ENCODE measurements at regions not wholly inside any gene's neighbourhood (a gene's known extent, or its start where the extent isn't known, plus 50 kb on each side); places are given as distances from the start of the nearest gene placed in this dataset.
"Not testable (repeated sequence)": the region's sequence is repeated elsewhere in the genome, so short reads cannot be mapped to it uniquely, and the experiment has no call there.

- no peak for DNase-seq (ENCODE audit: low read depth)
These were observed 217.7 kb downstream of the MEX3B start for GRCh38 chr15:81828135-81828534.

DNA sequence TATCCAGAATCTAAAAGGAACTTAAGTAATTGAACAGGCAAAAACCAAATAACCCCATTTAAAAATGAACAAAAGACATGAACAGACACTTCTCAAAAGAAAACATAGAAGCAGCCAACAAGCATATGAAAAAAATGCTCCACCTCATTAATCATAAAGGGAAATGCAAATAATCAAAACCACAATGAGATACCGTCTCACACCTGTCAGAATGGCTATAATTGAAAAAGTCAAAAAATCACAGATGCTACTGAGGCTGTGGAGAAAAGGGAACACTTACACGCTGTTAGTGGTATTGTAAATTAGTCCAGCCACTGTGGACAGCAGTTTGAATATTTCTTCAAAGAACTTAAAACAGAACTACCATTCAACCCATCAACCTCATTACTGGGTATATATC is 220.7 kb downstream of the MEX3B start:
- DNase-seq (ENCODE audit: low read depth) = no peak

DNA sequence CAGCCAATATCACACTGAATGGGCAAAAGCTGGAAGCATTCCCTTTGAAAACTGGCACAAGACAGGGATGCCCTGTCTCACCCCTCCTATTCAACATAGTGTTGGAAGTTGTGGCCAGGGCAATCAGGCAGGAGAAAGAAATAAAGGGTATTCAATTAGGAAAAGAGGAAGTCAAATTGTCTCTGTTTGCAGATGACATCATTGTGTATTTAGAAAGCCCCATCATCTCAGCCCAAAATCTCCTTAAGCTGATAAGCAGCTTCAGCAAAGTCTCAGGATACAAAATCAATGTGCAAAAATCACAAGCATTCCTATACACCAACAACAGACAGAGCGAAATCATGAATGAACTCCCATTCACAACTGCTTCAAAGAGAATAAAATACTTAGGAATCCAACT is 223.2 kb downstream of the MEX3B start:
- DNase-seq (ENCODE audit: low read depth) = not testable (repeated sequence)

GRCh38 chr15:81819924-81820635 is 225.7 kb downstream of the MEX3B start:
- peak; percentile 6 for DNase-seq (ENCODE audit: low read depth)

DNA sequence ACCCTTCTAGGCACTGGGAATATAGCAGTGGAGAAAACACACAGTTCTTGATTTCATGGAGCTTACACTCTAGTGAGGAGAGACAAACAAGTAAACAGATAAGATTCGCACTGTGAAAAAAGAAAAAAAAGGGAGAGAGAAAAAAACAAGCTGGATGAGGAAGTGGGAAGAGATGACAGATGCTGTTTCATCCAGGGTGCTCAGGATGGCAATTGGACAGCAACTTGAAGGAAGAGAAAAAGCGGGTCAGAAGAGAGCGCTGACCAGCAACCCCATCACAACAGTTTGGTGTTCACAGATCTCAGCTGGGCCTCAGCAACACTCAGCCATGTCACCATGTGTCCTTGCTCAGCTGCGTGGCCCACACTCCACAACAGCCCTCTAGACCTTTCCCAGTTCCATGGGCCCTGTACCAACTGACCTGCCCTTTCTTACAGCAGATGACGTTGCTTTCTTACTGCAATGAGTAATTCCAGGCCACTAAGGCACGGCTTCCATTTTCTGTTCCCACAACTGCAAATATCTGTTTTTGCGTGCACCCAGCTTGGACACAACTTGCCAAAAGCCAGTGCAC is 230.8 kb downstream of the MEX3B start:
- DNase-seq (ENCODE audit: low read depth) = no peak

DNA sequence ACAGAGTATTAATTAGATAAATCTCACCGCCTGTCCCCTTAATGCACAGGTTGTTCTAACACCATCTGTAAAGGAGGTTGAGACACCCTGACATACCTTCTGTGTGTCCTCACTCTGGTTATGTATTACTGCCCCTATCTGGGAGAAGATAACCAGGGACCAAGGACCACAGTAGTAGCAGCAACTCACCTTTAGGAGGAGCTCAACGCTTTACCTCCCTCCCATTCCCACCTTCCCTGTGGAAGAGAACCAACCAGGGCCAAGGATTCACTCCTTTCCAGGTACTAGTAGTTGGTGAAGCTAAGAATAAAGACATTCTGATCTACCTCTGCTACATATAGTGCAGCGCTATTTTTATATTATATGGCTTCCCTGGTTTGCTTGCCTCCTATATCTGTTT is 232.6 kb downstream of the MEX3B start:
- DNase-seq (ENCODE audit: low read depth) = peak; percentile 31

- no peak for DNase-seq (ENCODE audit: low read depth)
These were observed 233.4 kb downstream of the MEX3B start for GRCh38 chr15:81812456-81812855.

GRCh38 chr15:81811736-81812135 is 234.1 kb downstream of the MEX3B start:
- no peak for DNase-seq (ENCODE audit: low read depth)

- peak; percentile 66 for DNase-seq (ENCODE audit: low read depth)
These were observed 236.3 kb downstream of the MEX3B start for GRCh38 chr15:81809543-81809942.

- no peak for DNase-seq (ENCODE audit: low read depth)
These were observed 238.0 kb downstream of the MEX3B start for GRCh38 chr15:81807806-81808205.

DNA sequence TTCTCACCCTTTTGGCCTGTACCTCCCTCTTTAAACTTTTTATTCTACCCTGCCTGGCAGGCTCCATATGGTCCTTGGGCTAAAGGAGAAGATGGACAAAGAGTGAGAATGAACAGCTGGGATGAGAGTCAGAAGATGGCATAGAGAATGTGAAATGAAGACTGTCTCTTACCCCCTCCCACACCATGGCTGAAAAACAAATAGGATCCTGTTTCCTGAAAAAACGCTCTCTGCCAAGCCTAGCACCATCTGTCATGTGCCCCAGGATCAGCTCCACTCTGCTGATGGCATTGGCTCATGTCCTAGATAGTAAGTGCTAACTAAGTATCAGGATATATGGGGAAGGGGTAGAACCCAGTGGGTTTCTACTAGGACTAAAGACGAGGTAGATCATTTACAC is 238.6 kb downstream of the MEX3B start:
- DNase-seq (ENCODE audit: low read depth) = no peak

DNA sequence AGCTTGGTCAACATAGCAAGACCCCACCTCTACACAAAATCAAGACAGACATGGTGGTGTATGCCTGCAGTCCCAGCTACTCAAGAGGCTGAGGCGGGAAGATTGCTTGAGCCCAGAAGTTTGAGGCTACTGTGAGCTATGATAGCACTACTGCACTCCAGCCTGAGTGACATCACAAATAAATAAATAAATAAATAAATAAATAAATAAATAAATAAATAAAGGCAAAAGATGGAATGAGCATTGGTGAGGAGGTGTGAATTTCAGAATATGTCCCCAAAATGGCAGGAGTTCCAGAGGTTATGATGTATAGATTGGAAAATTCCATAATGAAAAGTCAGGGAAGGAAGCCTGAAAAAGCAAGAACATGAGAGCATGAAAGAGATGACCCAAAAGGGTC is 249.9 kb downstream of the MEX3B start:
- no peak for DNase-seq (ENCODE audit: low read depth)

DNA sequence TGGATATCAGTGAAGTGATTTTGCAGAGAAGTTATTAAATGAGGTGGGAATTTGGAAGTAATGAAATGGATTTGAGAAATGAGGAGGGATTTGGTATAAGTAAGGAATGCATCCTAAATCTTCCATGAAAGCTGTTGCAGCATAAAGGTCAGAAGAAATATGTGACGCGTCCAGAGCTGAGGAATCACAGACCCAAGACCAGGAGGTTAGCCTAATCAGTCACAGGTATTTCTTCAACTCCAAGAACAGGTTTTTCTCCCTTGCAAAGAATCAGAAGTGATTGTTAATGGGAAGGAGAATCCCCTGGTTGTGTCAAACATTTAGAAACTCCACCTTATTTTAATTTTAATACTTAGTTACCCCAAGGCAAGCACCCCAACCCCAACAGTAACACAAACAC is 253.2 kb downstream of the MEX3B start:
- DNase-seq (ENCODE audit: low read depth) = no peak

- DNase-seq (ENCODE audit: low read depth) = not testable (repeated sequence)
These were observed 254.5 kb downstream of the MEX3B start for GRCh38 chr15:81791322-81791721.

GRCh38 chr15:81789403-81789802 is 256.4 kb downstream of the MEX3B start:
- no peak for DNase-seq (ENCODE audit: low read depth)

DNA sequence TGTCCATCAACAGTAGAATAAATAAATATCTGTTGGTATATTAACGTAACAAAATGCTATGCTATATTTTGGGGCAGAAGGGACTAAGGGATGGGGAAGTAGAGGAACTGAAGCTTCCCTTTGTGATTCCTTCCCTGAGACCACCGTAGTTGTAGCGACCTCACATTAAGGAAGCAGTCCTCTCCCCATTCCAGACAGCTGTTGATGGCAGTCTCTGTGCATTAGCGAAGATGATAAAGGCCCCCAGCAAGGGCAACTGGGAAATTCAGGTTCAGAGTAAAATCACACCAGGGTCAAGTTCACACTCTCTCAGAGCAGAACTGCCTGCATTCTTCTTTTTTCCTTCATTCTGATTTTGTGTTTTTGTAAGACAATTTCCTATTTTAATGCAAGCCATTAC is 259.0 kb downstream of the MEX3B start:
- DNase-seq (ENCODE audit: low read depth) = no peak

GRCh38 chr15:81785679-81786078 is 260.1 kb downstream of the MEX3B start:
- DNase-seq (ENCODE audit: low read depth) = no peak

DNA sequence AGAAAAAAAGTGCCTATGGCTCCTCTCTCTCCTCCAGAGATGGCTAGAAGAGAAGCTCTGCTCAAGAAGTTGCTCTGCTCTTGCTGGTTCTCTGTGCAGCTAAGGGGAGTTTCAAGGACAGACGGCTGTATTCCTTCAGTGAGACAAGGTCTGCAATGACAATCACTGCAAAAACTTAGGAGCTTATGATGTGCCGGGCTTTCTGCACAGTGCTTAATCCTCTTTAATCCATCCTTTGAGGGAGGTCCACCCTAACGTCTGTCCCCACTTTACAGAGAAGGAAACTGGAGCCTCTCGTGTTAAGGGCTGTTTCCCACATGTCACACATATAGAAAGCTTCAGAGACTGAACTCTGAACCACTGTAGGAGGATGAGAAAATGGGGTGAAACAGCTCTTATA is 260.6 kb downstream of the MEX3B start:
- DNase-seq (ENCODE audit: low read depth) = no peak

DNA sequence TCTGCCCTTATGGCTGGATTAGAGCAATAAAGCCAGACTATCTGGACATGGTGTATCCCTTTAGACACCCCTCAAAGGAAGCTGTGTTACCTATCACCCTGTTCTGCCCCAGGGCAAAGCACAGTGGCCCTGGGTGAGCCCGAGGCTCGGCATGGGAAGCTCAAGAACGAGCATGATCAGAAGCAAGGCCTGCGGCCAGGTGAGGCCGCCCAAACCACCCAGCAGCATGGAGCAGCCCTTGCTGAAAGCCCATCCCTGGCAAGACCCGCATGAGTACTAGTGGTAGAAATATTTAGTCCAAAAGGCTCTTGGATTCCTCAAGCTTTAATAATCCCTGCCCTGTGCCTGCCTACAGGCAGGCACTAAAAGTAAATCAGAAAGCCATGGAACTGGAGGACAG is 261.1 kb downstream of the MEX3B start:
- DNase-seq (ENCODE audit: low read depth) = no peak

DNA sequence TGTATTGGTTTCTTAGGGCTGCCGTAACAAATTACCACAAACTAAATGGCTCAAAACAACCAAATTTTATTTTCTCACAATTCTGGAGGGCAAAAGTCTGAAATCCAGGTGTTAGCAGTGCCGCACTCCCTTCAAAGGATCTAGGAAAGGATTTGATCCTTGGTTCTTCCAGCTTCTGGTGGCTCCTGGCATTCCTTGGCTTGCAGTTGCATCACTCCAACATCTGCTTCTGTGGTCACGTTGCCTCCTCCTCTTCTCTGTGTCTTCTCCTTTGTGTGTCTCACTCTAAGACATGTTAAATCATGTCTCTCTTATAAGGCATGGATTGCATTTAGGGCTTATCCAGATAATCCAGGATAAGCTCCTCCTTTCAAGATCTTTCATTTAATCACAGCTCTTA is 262.2 kb downstream of the MEX3B start:
- no peak for DNase-seq (ENCODE audit: low read depth)

DNA sequence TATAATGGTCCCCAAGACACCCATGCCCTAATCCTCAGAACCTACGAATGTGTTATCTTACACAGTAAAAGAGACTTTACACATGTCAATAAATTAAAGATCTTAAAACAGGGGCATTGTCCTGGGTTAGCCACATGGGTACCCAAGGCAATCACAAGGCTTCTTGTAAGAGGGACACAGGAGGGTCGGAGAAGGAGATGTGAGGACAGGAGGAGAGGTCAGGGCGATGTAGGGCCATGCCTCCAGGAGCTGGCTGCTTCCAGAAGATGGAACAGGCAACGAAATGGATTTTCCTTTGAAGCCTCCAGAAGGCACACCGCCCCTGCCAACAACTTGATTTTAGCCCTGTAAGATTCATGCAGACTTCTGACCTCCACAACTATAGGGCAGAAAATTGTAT is 262.7 kb downstream of the MEX3B start:
- DNase-seq (ENCODE audit: low read depth) = no peak

- DNase-seq (ENCODE audit: low read depth) = no peak
These were observed 264.4 kb downstream of the MEX3B start for GRCh38 chr15:81781395-81781794.

GRCh38 chr15:81780966-81781365 is 264.9 kb downstream of the MEX3B start:
- no peak for DNase-seq (ENCODE audit: low read depth)

GRCh38 chr15:81779181-81779580 is 266.6 kb downstream of the MEX3B start:
- DNase-seq (ENCODE audit: low read depth) = no peak

All from HT1080 (cell line).